WTC11 (cell line): ENCODE measurements at regions not wholly inside any gene's neighbourhood (a gene's known extent, or its start where the extent isn't known, plus 50 kb on each side); places are given as distances from the start of the nearest gene placed in this dataset.

Source experiments
- GABPB1 ChIP-seq: sonication (generic); formaldehyde crosslinking; IDR thresholded peaks from 2 replicates; pipeline ENCODE4 v1.8.1; 2023; ENCODE audit warnings: mild to moderate bottlenecking, missing genetic modification reagents
- TEAD1 ChIP-seq: sonication (generic); formaldehyde crosslinking; IDR thresholded peaks from 2 replicates; pipeline ENCODE4 v1.8.0; 2022; ENCODE audit warnings: mild to moderate bottlenecking, missing genetic modification reagents
- ZMAT4 ChIP-seq: fragments of 250-450 bp; sonication (Bioruptor Pico); IDR thresholded peaks from 2 replicates; pipeline ENCODE4 v1.9.0; 2021; ENCODE audit warnings: mild to moderate bottlenecking

GRCh38 chr6:167394339-167394738 is 69.5 kb downstream of the TTLL2 start:
- TF ChIP-seq GABPB1 (CRISPR knock-in tag): no peak
- no peak for TF ChIP-seq TEAD1 (CRISPR knock-in tag)
- TF ChIP-seq ZMAT4: no peak
